ENCODE measurements at regions not wholly inside any gene's neighbourhood (a gene's known extent, or its start where the extent isn't known, plus 50 kb on each side); places are given as distances from the start of the nearest gene placed in this dataset.
"Not testable (repeated sequence)": the region's sequence is repeated elsewhere in the genome, so short reads cannot be mapped to it uniquely, and the experiment has no call there.

- no peak for TF ChIP-seq ZNF274 (IDR thresholded peaks at IDR 0.05; ENCODE audit: borderline replicate concordance, extremely low read depth, low read length)
- no peak for TF ChIP-seq CBX8 (IDR thresholded peaks at IDR 0.05; ENCODE audit: borderline replicate concordance, low read depth, low read length)
- TF ChIP-seq SIN3A (conservative IDR thresholded peaks at IDR 0.05 in 1 of 2, IDR thresholded peaks at IDR 0.05 in 1 of 2; ENCODE audit: low read depth in 1 of 2, low read length in 2 of 2), result no peak
Measured at GRCh38 chr7:115319541-115319940, 397.6 kb downstream of the MDFIC start (continued).

GRCh38 chr7:115310316-115310715 is 388.4 kb downstream of the MDFIC start:
- H3K9ac ChIP-seq (replicated peaks in 1 of 4; ENCODE audit: extremely low read depth in 1 of 4, low read depth in 3 of 4, low read length in 3 of 4); H2BK5ac ChIP-seq (ENCODE audit: low read depth, low read length); H3K79me2 ChIP-seq (ENCODE audit: control insufficient read depth in 1 of 2, insufficient read depth in 2 of 2, low read length in 2 of 2); DNase-seq (ENCODE audit: low read depth in 1 of 2, low spot score in 2 of 2); H3K4me1 ChIP-seq (replicated peaks in 1 of 4; ENCODE audit: control insufficient read depth in 3 of 4, insufficient read depth in 4 of 4, low read length in 3 of 4); H4K91ac ChIP-seq (replicated peaks; ENCODE audit: insufficient read length, low read length); H2AK5ac ChIP-seq (ENCODE audit: low read depth, low read length); H3K4me2 ChIP-seq (ENCODE audit: insufficient read depth in 1 of 2, low read depth in 2 of 2, low read length in 2 of 2); H2BK15ac ChIP-seq (ENCODE audit: low read length); H3K79me1 ChIP-seq (ENCODE audit: low read depth, low read length); H3K23ac ChIP-seq (ENCODE audit: insufficient read length); H3K9me3 ChIP-seq (ENCODE audit: insufficient read depth in 2 of 2, low read depth in 1 of 2, low read length in 1 of 2); H4K20me1 ChIP-seq (replicated peaks in 1 of 2; ENCODE audit: control insufficient read depth in 1 of 2, insufficient read depth in 2 of 2, low read length in 2 of 2); CTCF ChIA-PET (ENCODE audit: partially characterized antibody); H3K36me3 ChIP-seq (ENCODE audit: control insufficient read depth in 2 of 4, insufficient read depth in 4 of 4, low read length in 3 of 4); POLR2A ChIA-PET (ENCODE audit: partially characterized antibody); H3K23me2 ChIP-seq (ENCODE audit: low read depth, low read length); FAIRE-seq; H3K56ac ChIP-seq (replicated peaks; ENCODE audit: insufficient read length, low read depth, low read length); H3K14ac ChIP-seq (ENCODE audit: insufficient read length); H2BK20ac ChIP-seq (ENCODE audit: low read length); H3K18ac ChIP-seq (ENCODE audit: extremely low read depth, low read length); H2BK12ac ChIP-seq (ENCODE audit: low read depth, low read length); H4K5ac ChIP-seq (ENCODE audit: insufficient read length, low read depth, low read length); H3K4ac ChIP-seq (replicated peaks; ENCODE audit: insufficient read length, low read depth, low read length); H2BK120ac ChIP-seq (replicated peaks; ENCODE audit: low read depth, low read length); H4K8ac ChIP-seq (ENCODE audit: extremely low read depth, insufficient read depth, low read length); H3K4me3 ChIP-seq (ENCODE audit: extremely low read depth in 1 of 4, insufficient read depth in 2 of 4, low read depth in 3 of 4, low read length in 4 of 4); H2AFZ ChIP-seq (ENCODE audit: low read length); H3K27ac ChIP-seq (ENCODE audit: low read depth, low read length); H3K27me3 ChIP-seq (replicated peaks in 1 of 4; ENCODE audit: control insufficient read depth in 3 of 4, extremely low read depth in 1 of 4, insufficient read depth in 3 of 4, low read length in 3 of 4): not testable (repeated sequence)
- 88% methylated on average over 2 of the region's 2 CpGs; no CpG with 5 or more reads in 1 of the 2 experiments for WGBS, 2 experiments (ENCODE audit: extremely low coverage in 1 of 2, insufficient coverage in 1 of 2, insufficient read length in 1 of 2, insufficient replicate concordance in 2 of 2, low coverage in 1 of 2, low lambda C conversion rate in 2 of 2, missing lambda C conversion rate in 1 of 2)
